ENCODE measurements at regions not wholly inside any gene's neighbourhood (a gene's known extent, or its start where the extent isn't known, plus 50 kb on each side); places are given as distances from the start of the nearest gene placed in this dataset.
"Not testable (repeated sequence)": the region's sequence is repeated elsewhere in the genome, so short reads cannot be mapped to it uniquely, and the experiment has no call there.

DNA sequence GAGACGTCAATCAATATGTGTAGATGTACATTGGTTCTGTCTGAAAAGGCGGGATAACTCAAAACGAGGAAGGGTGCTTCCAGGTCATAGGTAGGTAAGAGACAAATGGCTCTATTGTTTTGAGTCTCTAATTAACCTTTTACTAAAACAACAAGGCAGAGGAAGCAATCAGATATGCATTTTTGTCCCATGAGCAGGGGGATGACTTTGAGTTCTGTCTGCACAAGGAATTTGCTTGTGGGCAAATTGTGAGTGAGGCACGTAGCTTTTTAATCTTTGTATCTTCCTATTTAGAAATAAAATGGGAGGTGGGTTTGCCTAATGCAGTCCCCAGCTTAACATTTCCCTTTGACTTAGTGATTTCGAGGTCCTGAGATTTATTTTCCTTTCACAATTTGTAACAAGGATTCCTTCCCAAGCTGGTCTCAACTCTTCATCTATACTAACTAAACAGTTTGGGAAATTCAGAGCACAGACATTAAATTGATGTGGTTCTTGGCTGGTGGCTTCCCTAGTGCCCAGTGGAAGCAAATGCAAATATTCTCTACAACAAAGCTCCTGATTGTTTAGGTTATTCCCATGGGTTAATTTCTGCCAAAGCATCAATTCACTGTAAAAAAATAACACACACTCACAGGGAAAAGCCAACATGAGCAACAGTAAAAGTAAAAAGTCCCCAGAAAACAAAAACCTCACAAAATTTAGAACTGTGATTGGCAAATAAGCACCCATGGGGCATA is 738.8 kb upstream of the SGO1 start:
- TF ChIP-seq, protein P1, sequence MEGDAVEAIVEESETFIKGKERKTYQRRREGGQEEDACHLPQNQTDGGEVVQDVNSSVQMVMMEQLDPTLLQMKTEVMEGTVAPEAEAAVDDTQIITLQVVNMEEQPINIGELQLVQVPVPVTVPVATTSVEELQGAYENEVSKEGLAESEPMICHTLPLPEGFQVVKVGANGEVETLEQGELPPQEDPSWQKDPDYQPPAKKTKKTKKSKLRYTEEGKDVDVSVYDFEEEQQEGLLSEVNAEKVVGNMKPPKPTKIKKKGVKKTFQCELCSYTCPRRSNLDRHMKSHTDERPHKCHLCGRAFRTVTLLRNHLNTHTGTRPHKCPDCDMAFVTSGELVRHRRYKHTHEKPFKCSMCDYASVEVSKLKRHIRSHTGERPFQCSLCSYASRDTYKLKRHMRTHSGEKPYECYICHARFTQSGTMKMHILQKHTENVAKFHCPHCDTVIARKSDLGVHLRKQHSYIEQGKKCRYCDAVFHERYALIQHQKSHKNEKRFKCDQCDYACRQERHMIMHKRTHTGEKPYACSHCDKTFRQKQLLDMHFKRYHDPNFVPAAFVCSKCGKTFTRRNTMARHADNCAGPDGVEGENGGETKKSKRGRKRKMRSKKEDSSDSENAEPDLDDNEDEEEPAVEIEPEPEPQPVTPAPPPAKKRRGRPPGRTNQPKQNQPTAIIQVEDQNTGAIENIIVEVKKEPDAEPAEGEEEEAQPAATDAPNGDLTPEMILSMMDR (IDR thresholded peaks at IDR 0.05; ENCODE audit: unreplicated experiment), result no peak
- H3K27me3 Mint-ChIP-seq (ENCODE audit: unreplicated experiment), result no peaks in the 10 kb centered on the region
- peak overlapping the region; percentile 64 for H3K27ac Mint-ChIP-seq (ENCODE audit: unreplicated experiment)
- peaks cover 40% of the 10 kb centered on the region for H3K4me1 Mint-ChIP-seq (ENCODE audit: low read depth, unreplicated experiment)
- BruUV-seq (replicated peaks), result no TSS peak
- H3K9me3 Mint-ChIP-seq (ENCODE audit: low read depth, unreplicated experiment), result peaks cover 8% of the 10 kb centered on the region
- H3K36me3 Mint-ChIP-seq (ENCODE audit: insufficient read depth, unreplicated experiment), result peaks cover 4% of the 10 kb centered on the region
- CTCF ChIA-PET, result no interaction called here
- DNase-seq, result peak; percentile 16
- H3K4me3 Mint-ChIP-seq (ENCODE audit: low read depth, unreplicated experiment), result peak overlapping the region; percentile 28
- intact Hi-C loops (cut with micrococcal nuclease; ENCODE audit: unreplicated experiment), result loop anchor here (2.0 to 10.0 kb wide), 2 partner anchors 64 to 240 kb away; no protein-coding TSS in a partner anchor

DNA sequence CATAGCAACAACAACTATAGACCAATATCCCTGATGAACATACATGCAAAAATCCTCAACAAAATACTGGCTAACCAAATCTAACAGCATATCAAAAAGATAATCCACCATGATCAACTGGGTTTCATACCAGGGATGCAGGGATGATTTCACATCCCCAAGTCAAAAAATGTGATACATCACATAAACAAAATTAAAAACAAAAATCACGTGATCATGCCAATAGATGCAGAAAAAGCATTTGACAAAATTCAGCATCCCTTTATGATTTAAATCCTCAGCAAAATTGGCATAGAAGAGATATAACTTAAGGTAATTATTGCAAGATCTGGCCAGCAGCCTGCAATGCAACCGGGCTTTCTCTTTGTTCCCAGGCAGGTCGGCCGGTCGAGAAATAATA is 735.1 kb upstream of the SGO1 start:
- Mint-ChIP-seq H3K4me1 (ENCODE audit: low read depth, unreplicated experiment) (peaks cover 40% of the 10 kb centered on the region), H3K9me3 (ENCODE audit: low read depth, unreplicated experiment) (peaks cover 14% of the 10 kb centered on the region)
- CTCF ChIA-PET; H3K27me3 Mint-ChIP-seq (ENCODE audit: unreplicated experiment); H3K4me3 Mint-ChIP-seq (ENCODE audit: low read depth, unreplicated experiment); H3K27ac Mint-ChIP-seq (ENCODE audit: unreplicated experiment); H3K36me3 Mint-ChIP-seq (ENCODE audit: insufficient read depth, unreplicated experiment); DNase-seq; BruUV-seq (replicated peaks): not testable (repeated sequence)
- intact Hi-C loops (cut with micrococcal nuclease; ENCODE audit: unreplicated experiment), result loop anchor here (10.0 kb wide), 1 partner anchor 236 kb away; no protein-coding TSS in a partner anchor

DNA sequence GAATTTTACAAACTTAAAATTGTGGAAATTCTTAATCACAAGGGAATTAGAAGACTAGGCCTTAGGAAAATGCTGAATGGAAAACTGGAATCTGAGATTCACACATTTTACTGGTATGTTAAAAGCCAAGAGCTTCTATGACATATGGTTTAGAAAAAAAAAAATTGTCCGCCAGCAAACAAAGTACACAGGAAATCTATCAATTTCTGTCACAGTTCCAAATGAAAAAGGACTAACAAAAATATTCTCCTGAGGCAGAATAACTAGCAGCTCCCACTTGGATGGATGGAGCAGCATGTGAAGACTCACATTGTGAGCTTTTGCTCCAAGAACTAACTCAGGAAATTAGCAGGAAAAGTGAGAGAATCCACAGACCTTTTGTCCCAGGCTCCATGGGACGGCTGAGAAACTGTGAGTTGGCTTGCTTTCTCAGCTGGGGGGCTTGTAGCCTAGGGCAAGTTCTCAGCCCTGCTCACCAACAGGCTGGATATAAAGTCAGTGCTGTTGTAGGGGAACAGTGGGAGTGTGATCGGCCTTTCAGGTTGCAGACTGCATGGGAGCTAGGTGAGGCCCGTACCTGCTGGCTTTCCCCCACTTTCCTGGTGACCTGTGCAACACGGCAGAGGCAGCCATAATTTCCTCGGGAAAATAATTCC is 731.1 kb upstream of the SGO1 start:
- Mint-ChIP-seq H3K9me3 (ENCODE audit: low read depth, unreplicated experiment) (peaks cover 10% of the 10 kb centered on the region), H3K4me1 (ENCODE audit: low read depth, unreplicated experiment) (peaks cover 13% of the 10 kb centered on the region), H3K27ac (ENCODE audit: unreplicated experiment) (no peak overlapping the region), H3K4me3 (ENCODE audit: low read depth, unreplicated experiment) (no peak overlapping the region), H3K27me3 (ENCODE audit: unreplicated experiment) (no peaks in the 10 kb centered on the region), H3K36me3 (ENCODE audit: insufficient read depth, unreplicated experiment) (no peaks in the 10 kb centered on the region)
- intact Hi-C loops (cut with micrococcal nuclease; ENCODE audit: unreplicated experiment), result no loop called here
- BruUV-seq (replicated peaks), result no TSS peak
- TF ChIP-seq, protein P1 (IDR thresholded peaks at IDR 0.05; ENCODE audit: unreplicated experiment), result no peak
- CTCF ChIA-PET, result no interaction called here
- no peak for DNase-seq

DNA sequence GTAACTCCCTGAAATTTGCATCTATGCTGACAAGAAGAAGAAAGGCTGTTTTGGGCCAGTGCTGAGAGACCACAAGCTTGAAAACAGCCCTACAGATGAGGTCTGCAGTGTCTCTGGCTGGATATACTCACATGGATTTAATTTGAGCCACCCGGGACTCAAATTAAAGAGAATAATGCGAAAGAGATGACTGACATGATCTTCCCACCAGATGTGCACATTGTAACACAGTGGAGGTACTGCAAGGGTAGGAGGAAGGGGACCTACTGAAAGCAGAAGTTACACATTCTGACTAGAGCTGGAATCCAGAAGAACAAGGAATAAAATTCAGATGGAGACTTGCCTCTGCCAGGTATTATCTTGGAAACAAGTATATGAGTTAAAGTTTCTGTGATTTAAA is 728.3 kb upstream of the SGO1 start:
- CTCF ChIA-PET, result interaction anchor here (0.7 kb wide), 1 partner anchor 569 kb away, joined by 3 read pairs; no protein-coding TSS in a partner anchor
- Mint-ChIP-seq H3K9me3 (ENCODE audit: low read depth, unreplicated experiment) (peaks cover 3% of the 10 kb centered on the region), H3K27me3 (ENCODE audit: unreplicated experiment) (no peaks in the 10 kb centered on the region), H3K4me3 (ENCODE audit: low read depth, unreplicated experiment) (no peak overlapping the region), H3K4me1 (ENCODE audit: low read depth, unreplicated experiment) (peaks cover 10% of the 10 kb centered on the region), H3K27ac (ENCODE audit: unreplicated experiment) (no peak overlapping the region), H3K36me3 (ENCODE audit: insufficient read depth, unreplicated experiment) (no peaks in the 10 kb centered on the region)
- DNase-seq, result no peak
- intact Hi-C loops (cut with micrococcal nuclease; ENCODE audit: unreplicated experiment), result no loop called here
- no TSS peak for BruUV-seq (replicated peaks)
- TF ChIP-seq, protein P1 (IDR thresholded peaks at IDR 0.05; ENCODE audit: unreplicated experiment), result no peak

Measured in Calu3 (cell line).